ENCODE measurements at regions not wholly inside any gene's neighbourhood (a gene's known extent, or its start where the extent isn't known, plus 50 kb on each side); places are given as distances from the start of the nearest gene placed in this dataset.

- no peak for DNase-seq
Observed at GRCh38 chr20:24819331-24819965, 129.6 kb upstream of the CST7 start.

GRCh38 chr20:24820345-24820744 is 128.7 kb upstream of the CST7 start:
- no peak for DNase-seq

GRCh38 chr20:24821391-24821790 is 127.7 kb upstream of the CST7 start:
- no peak for DNase-seq

GRCh38 chr20:24823176-24823784 is 125.8 kb upstream of the CST7 start:
- no peak for DNase-seq

- DNase-seq = no peak
Observed at GRCh38 chr20:24823989-24824693, 124.9 kb upstream of the CST7 start.

GRCh38 chr20:24825591-24825990 is 123.5 kb upstream of the CST7 start:
- DNase-seq = no peak

GRCh38 chr20:24827603-24828295 is 121.3 kb upstream of the CST7 start:
- DNase-seq = no peak

- no peak for DNase-seq
Observed at GRCh38 chr20:24828992-24829648, 119.9 kb upstream of the CST7 start.

- no peak for DNase-seq
Observed at GRCh38 chr20:24829649-24830370, 119.3 kb upstream of the CST7 start.

GRCh38 chr20:24830649-24831048 is 118.4 kb upstream of the CST7 start:
- no peak for DNase-seq

- no peak for DNase-seq
Observed at GRCh38 chr20:24831232-24831631, 117.8 kb upstream of the CST7 start.

- DNase-seq = no peak
Observed at GRCh38 chr20:24832518-24832917, 116.6 kb upstream of the CST7 start.

GRCh38 chr20:24833592-24833991 is 115.5 kb upstream of the CST7 start:
- DNase-seq = no peak

- DNase-seq = no peak
Observed at GRCh38 chr20:24834310-24834709, 114.8 kb upstream of the CST7 start.

GRCh38 chr20:24835195-24835594 is 113.9 kb upstream of the CST7 start:
- no peak for DNase-seq

- no peak for DNase-seq
Observed at GRCh38 chr20:24836041-24836533, 113.0 kb upstream of the CST7 start.

GRCh38 chr20:24836661-24837299 is 112.3 kb upstream of the CST7 start:
- no peak for DNase-seq

GRCh38 chr20:24837781-24838450 is 111.2 kb upstream of the CST7 start:
- no peak for DNase-seq

- no peak for DNase-seq
Observed at GRCh38 chr20:24838546-24839535, 110.2 kb upstream of the CST7 start.

Data from NCI-H1436 (cell line).